ENCODE measurements at regions not wholly inside any gene's neighbourhood (a gene's known extent, or its start where the extent isn't known, plus 50 kb on each side); places are given as distances from the start of the nearest gene placed in this dataset.
"Not testable (repeated sequence)": the region's sequence is repeated elsewhere in the genome, so short reads cannot be mapped to it uniquely, and the experiment has no call there.

- TF ChIP-seq CTCF (IDR thresholded peaks at IDR 0.05; ENCODE audit: poor library complexity, severe bottlenecking); POLR2AphosphoS5 (IDR thresholded peaks at IDR 0.05); TAF1 (IDR thresholded peaks at IDR 0.05; ENCODE audit: low read depth); REST (IDR thresholded peaks at IDR 0.05; ENCODE audit: borderline replicate concordance); MXI1 (conservative IDR thresholded peaks at IDR 0.05; ENCODE audit: poor library complexity, severe bottlenecking); SMC3 (conservative IDR thresholded peaks at IDR 0.05; ENCODE audit: poor library complexity); RAD21 (conservative IDR thresholded peaks at IDR 0.05); EP300 (conservative IDR thresholded peaks at IDR 0.05; ENCODE audit: poor library complexity, severe bottlenecking); EZH2 (IDR thresholded peaks at IDR 0.05; ENCODE audit: borderline replicate concordance, insufficient read depth, low read length, poor library complexity, severe bottlenecking): not testable (repeated sequence)
These were observed 92.3 kb upstream of the CCDC180 start for GRCh38 chr9:97215127-97215526.

Measured in neural cell (in vitro differentiated cells).